SK-N-SH (cell line): ENCODE measurements at regions not wholly inside any gene's neighbourhood (a gene's known extent, or its start where the extent isn't known, plus 50 kb on each side); places are given as distances from the start of the nearest gene placed in this dataset.

Source experiments
- CTCF ChIA-PET: fragments of 300-600, 350-600 bp; formaldehyde crosslinking; extraction: SDS; loops from one replicate; lab custom pipeline; 2021; lab: Yijun Ruan, JAX
- POLR2A ChIA-PET: fragments of 350-600 bp; sonication (Branson Sonifier 250); formaldehyde crosslinking; extraction: SDS; loops from one replicate; lab custom pipeline; 2020; ENCODE audit warnings: antibody characterized with exemption, inconsistent platforms; lab: Yijun Ruan, JAX
- DNase-seq: peaks from one replicate; pipeline ENCODE4 v3.0.0; 2012
- H2AFZ ChIP-seq: fragments of 200-600 bp; sonication (generic); 2 replicates; pipeline ENCODE4 v1.8.1; 2016; ENCODE audit warnings: antibody characterized with exemption, mild to moderate bottlenecking, low read depth
- H3F3A ChIP-seq: fragments of 200-600 bp; sonication (generic); replicated peaks from 2 replicates; pipeline ENCODE3; 2016; ENCODE audit warnings: antibody characterized with exemption, mild to moderate bottlenecking; ENCODE audit not compliant: insufficient read depth
- H3K27ac ChIP-seq, 2 experiments: fragments of 200-500 bp in 1 of 2; fragments of 200-600 bp in 1 of 2; sonication (Bioruptor generic) in 1 of 2; sonication (generic), shearing (Covaris generic) in 1 of 2; 2 replicates each; pipeline versions ENCODE4 v1.5.1 to v1.6.1; 2014 to 2016; ENCODE audit warnings: low read depth in 2 of 2, inconsistent platforms in 1 of 2, low read length in 1 of 2, mild to moderate bottlenecking in 1 of 2, mixed read lengths in 1 of 2
- H3K27me3 ChIP-seq: fragments of 200-600 bp; sonication (generic), shearing (Covaris generic); 2 replicates; pipeline ENCODE4 v1.6.1; 2016; ENCODE audit warnings: mixed run types; ENCODE audit not compliant: insufficient read depth
- H3K36me3 ChIP-seq, 2 experiments: fragments of 200-500 bp in 1 of 2; fragments of 200-600 bp in 1 of 2; sonication (Bioruptor generic) in 1 of 2; sonication (generic) in 1 of 2; replicated peaks in 1 of 2; 2 replicates each; pipeline versions ENCODE3 to v1.5.1; 2014 to 2016; ENCODE audit warnings: low read length in 1 of 2, mild to moderate bottlenecking in 1 of 2; ENCODE audit not compliant: insufficient read depth in 2 of 2, control insufficient read depth in 1 of 2
- H3K4me1 ChIP-seq, 2 experiments: fragments of 200-500 bp in 1 of 2; fragments of 200-600 bp in 1 of 2; sonication (Bioruptor generic) in 1 of 2; sonication (generic), shearing (Covaris generic) in 1 of 2; 2 replicates each; pipeline versions ENCODE4 v1.5.1 to v1.6.1; 2014 to 2016; ENCODE audit warnings: low read depth in 1 of 2, low read length in 1 of 2, mixed run types in 1 of 2; ENCODE audit not compliant: insufficient read depth in 2 of 2, control insufficient read depth in 1 of 2
- H3K4me2 ChIP-seq: fragments of 200-600 bp; sonication (generic), shearing (Covaris generic); 2 replicates; pipeline ENCODE4 v1.6.1; 2017; ENCODE audit warnings: mixed run types
- H3K4me3 ChIP-seq, 2 experiments: fragments of 200-500 bp in 1 of 2; fragments of 200-600 bp in 1 of 2; sonication (Bioruptor generic) in 1 of 2; sonication (generic), shearing (Covaris generic) in 1 of 2; 2 replicates each; pipeline versions ENCODE4 v1.5.1 to v1.8.1; 2014 to 2016; ENCODE audit warnings: low read depth in 2 of 2, inconsistent platforms in 1 of 2, low read length in 1 of 2, mild to moderate bottlenecking in 1 of 2, mixed read lengths in 1 of 2, moderate library complexity in 1 of 2
- H3K79me2 ChIP-seq: fragments of 200-600 bp; sonication (generic); 2 replicates; pipeline ENCODE4 v1.8.1; 2017; ENCODE audit warnings: mild to moderate bottlenecking; ENCODE audit not compliant: insufficient read depth
- H3K9ac ChIP-seq: fragments of 200-600 bp; sonication (generic); 2 replicates; pipeline ENCODE4 v1.6.1; 2017; ENCODE audit warnings: mixed run types
- H3K9me2 ChIP-seq: fragments of 200-600 bp; sonication (generic); 2 replicates; pipeline ENCODE4 v1.6.1; 2017; ENCODE audit warnings: mixed run types
- H3K9me3 ChIP-seq: fragments of 200-600 bp; sonication (generic); 2 replicates; pipeline ENCODE4 v1.6.1; 2017; ENCODE audit warnings: mixed run types, mild to moderate bottlenecking, moderate library complexity
- H4K20me1 ChIP-seq: fragments of 200-600 bp; sonication (generic); 2 replicates; pipeline ENCODE4 v1.6.1; 2017; ENCODE audit warnings: mild to moderate bottlenecking, mixed run types; ENCODE audit not compliant: insufficient read depth
- EP300 ChIP-seq, 2 experiments: IDR thresholded peaks; 2 replicates each; pipeline versions ENCODE4 v1.4.0 to v1.6.1; 2012; ENCODE audit warnings: borderline replicate concordance in 1 of 2, low read depth in 1 of 2, low read length in 1 of 2
- FOSL2 ChIP-seq: IDR thresholded peaks from 2 replicates; pipeline ENCODE4 v1.4.0; 2012; ENCODE audit warnings: low read depth, mild to moderate bottlenecking, moderate library complexity, borderline replicate concordance
- GABPA ChIP-seq: IDR thresholded peaks from 2 replicates; pipeline ENCODE4 v1.4.0; 2012; ENCODE audit warnings: low read depth, mild to moderate bottlenecking
- GATA2 ChIP-seq: sonication (generic); formaldehyde crosslinking; IDR thresholded peaks from 2 replicates; pipeline ENCODE4 v1.5.0; 2020; ENCODE audit warnings: mild to moderate bottlenecking, missing genetic modification reagents
- MEF2A ChIP-seq: IDR thresholded peaks from 2 replicates; pipeline ENCODE4 v1.4.0; 2012; ENCODE audit warnings: low read depth, borderline replicate concordance
- MXI1 ChIP-seq: IDR thresholded peaks from 2 replicates; pipeline ENCODE4 v1.6.1; 2012; ENCODE audit warnings: mild to moderate bottlenecking, low read depth, low read length, improper control_type of control experiment
- POLR2AphosphoS5 ChIP-seq: IDR thresholded peaks from 2 replicates; pipeline ENCODE4 v1.6.1; 2012; ENCODE audit warnings: low read depth, low read length
- RAD21 ChIP-seq: IDR thresholded peaks from 2 replicates; pipeline ENCODE4 v1.6.1; 2012; ENCODE audit warnings: mild to moderate bottlenecking, low read length
- RCOR1 ChIP-seq: fragments of 150-350 bp; IDR thresholded peaks from 2 replicates; pipeline ENCODE4 v1.6.1; 2017; ENCODE audit warnings: antibody characterized with exemption, low read length
- SIN3A ChIP-seq: IDR thresholded peaks from 2 replicates; pipeline ENCODE4 v1.6.1; 2012; ENCODE audit warnings: low read depth, mild to moderate bottlenecking, low read length, moderate library complexity, borderline replicate concordance
- TCF12 ChIP-seq: IDR thresholded peaks from 2 replicates; pipeline ENCODE4 v1.4.0; 2012
- TEAD4 ChIP-seq: IDR thresholded peaks from 2 replicates; pipeline ENCODE4 v1.4.0; 2012; ENCODE audit warnings: mild to moderate bottlenecking, borderline replicate concordance; ENCODE audit not compliant: insufficient read depth
- YY1 ChIP-seq: IDR thresholded peaks from 2 replicates; pipeline ENCODE4 v1.4.0; 2012; ENCODE audit warnings: low read depth, mild to moderate bottlenecking
- TF ChIP-seq, protein P1 (sequence below): IDR thresholded peaks from 2 replicates; pipeline ENCODE4 v1.6.1; 2012; ENCODE audit warnings: mild to moderate bottlenecking, low read depth, low read length, moderate library complexity
- TF ChIP-seq, protein P2 (sequence below): IDR thresholded peaks from 2 replicates; pipeline ENCODE4; 2012
- TF ChIP-seq, protein P3 (sequence below): fragments of 150-350 bp; IDR thresholded peaks from 2 replicates; pipeline ENCODE4 v1.6.1; 2017; ENCODE audit warnings: antibody characterized with exemption, low read length, low read depth, borderline replicate concordance
- TF ChIP-seq, protein P4 (sequence below): IDR thresholded peaks from 2 replicates; pipeline ENCODE4 v1.4.0; 2012; ENCODE audit warnings: low read depth

DNA sequence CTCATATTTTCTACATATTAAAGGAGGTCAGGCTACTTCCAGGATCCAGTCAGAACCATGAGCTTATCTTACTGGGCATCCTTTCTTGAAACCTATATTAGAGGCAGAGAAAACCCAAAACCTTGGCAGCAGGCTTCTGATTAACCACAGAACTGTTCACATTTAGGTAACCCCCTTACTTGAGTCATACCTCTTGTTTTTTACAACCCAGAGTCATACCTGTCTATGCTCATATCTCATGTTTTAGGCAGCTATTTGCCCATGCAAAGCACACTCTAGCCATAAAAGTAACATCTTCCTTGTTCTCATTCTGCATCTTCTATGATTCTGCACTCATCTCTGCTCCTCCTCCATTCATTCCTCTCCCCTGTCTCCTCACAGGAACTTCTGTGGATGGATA lies 138.0 kb upstream of the SMIM31 start:
- Histone ChIP-seq H3K4me3 (no peak overlapping the region), H3K4me1 (peaks cover 0 to 3% of the 10 kb centered on the region in 2 experiments; a peak in 1 of 4 replicates), H3K27ac (no peak overlapping the region), H3K4me2 (no peak overlapping the region), H3F3A (no peaks in the 10 kb centered on the region), H3K27me3 (no peaks in the 10 kb centered on the region), H3K79me2 (no peaks in the 10 kb centered on the region), H3K36me3 (no peaks in the 10 kb centered on the region), H4K20me1 (no peaks in the 10 kb centered on the region), H2AFZ (no peak overlapping the region), H3K9ac (no peak overlapping the region), H3K9me3 (no peaks in the 10 kb centered on the region), H3K9me2 (no peaks in the 10 kb centered on the region)
- CTCF ChIA-PET, result interaction anchor here (1.3 kb wide), 1 partner anchor 116 kb away, joined by 3 read pairs; no protein-coding TSS in a partner anchor
- no peak for DNase-seq
- no peak for TF ChIP-seq TCF12
- TF ChIP-seq SIN3A, result no peak
- no peak for TF ChIP-seq RAD21
- TF ChIP-seq MXI1, result no peak
- TF ChIP-seq, protein P1, sequence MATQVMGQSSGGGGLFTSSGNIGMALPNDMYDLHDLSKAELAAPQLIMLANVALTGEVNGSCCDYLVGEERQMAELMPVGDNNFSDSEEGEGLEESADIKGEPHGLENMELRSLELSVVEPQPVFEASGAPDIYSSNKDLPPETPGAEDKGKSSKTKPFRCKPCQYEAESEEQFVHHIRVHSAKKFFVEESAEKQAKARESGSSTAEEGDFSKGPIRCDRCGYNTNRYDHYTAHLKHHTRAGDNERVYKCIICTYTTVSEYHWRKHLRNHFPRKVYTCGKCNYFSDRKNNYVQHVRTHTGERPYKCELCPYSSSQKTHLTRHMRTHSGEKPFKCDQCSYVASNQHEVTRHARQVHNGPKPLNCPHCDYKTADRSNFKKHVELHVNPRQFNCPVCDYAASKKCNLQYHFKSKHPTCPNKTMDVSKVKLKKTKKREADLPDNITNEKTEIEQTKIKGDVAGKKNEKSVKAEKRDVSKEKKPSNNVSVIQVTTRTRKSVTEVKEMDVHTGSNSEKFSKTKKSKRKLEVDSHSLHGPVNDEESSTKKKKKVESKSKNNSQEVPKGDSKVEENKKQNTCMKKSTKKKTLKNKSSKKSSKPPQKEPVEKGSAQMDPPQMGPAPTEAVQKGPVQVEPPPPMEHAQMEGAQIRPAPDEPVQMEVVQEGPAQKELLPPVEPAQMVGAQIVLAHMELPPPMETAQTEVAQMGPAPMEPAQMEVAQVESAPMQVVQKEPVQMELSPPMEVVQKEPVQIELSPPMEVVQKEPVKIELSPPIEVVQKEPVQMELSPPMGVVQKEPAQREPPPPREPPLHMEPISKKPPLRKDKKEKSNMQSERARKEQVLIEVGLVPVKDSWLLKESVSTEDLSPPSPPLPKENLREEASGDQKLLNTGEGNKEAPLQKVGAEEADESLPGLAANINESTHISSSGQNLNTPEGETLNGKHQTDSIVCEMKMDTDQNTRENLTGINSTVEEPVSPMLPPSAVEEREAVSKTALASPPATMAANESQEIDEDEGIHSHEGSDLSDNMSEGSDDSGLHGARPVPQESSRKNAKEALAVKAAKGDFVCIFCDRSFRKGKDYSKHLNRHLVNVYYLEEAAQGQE, result no peak
- no peak for TF ChIP-seq EP300 (IDR thresholded peaks at IDR 0.05; ENCODE audit: borderline replicate concordance in 1 of 2, low read depth in 1 of 2, low read length in 1 of 2)
- TF ChIP-seq GATA2 (CRISPR knock-in tag), result no peak
- TF ChIP-seq POLR2AphosphoS5, result no peak
- no peak for TF ChIP-seq TEAD4
- TF ChIP-seq, protein P2, sequence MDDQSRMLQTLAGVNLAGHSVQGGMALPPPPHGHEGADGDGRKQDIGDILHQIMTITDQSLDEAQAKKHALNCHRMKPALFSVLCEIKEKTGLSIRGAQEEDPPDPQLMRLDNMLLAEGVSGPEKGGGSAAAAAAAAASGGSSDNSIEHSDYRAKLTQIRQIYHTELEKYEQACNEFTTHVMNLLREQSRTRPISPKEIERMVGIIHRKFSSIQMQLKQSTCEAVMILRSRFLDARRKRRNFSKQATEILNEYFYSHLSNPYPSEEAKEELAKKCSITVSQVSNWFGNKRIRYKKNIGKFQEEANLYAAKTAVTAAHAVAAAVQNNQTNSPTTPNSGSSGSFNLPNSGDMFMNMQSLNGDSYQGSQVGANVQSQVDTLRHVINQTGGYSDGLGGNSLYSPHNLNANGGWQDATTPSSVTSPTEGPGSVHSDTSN, result no peak
- TF ChIP-seq, protein P3, sequence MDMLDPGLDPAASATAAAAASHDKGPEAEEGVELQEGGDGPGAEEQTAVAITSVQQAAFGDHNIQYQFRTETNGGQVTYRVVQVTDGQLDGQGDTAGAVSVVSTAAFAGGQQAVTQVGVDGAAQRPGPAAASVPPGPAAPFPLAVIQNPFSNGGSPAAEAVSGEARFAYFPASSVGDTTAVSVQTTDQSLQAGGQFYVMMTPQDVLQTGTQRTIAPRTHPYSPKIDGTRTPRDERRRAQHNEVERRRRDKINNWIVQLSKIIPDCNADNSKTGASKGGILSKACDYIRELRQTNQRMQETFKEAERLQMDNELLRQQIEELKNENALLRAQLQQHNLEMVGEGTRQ, result no peak
- TF ChIP-seq MEF2A, result no peak
- TF ChIP-seq YY1, result no peak
- TF ChIP-seq RCOR1, result no peak
- no peak for TF ChIP-seq FOSL2
- TF ChIP-seq GABPA, result no peak
- TF ChIP-seq, protein P4, sequence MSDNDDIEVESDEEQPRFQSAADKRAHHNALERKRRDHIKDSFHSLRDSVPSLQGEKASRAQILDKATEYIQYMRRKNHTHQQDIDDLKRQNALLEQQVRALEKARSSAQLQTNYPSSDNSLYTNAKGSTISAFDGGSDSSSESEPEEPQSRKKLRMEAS, result no peak
- POLR2A ChIA-PET, result no interaction called here
